Brain microvascular endothelial cell (primary cell): ENCODE measurements at regions not wholly inside any gene's neighbourhood (a gene's known extent, or its start where the extent isn't known, plus 50 kb on each side); places are given as distances from the start of the nearest gene placed in this dataset.
A peak's percentile ranks its signal among the peaks of the same experiment; 100 is the strongest.
"Not testable (repeated sequence)": the region's sequence is repeated elsewhere in the genome, so short reads cannot be mapped to it uniquely, and the experiment has no call there.

Source experiments
- DNase-seq: peaks from one replicate; pipeline ENCODE4 v3.0.0-alpha.2; 2020
- H3K27ac ChIP-seq: fragments of 250-450 bp; sonication (Bioruptor Pico); 2 replicates; pipeline ENCODE4 v1.5.1; 2020; ENCODE audit warnings: mild to moderate bottlenecking, moderate library complexity
- H3K27me3 ChIP-seq: fragments of 250-450 bp; sonication (Bioruptor Pico); replicated peaks from 2 replicates; pipeline ENCODE4 v1.5.1; 2020; ENCODE audit warnings: mild to moderate bottlenecking
- H3K36me3 ChIP-seq: fragments of 250-450 bp; sonication (Bioruptor Pico); replicated peaks from 2 replicates; pipeline ENCODE4 v1.5.1; 2020; ENCODE audit warnings: mild to moderate bottlenecking
- H3K4me3 ChIP-seq: 2 replicates; pipeline ENCODE4 v1.5.1; 2011; ENCODE audit warnings: low read depth, mild to moderate bottlenecking, control low read depth, low read length, moderate library complexity
- CTCF ChIP-seq: IDR thresholded peaks from 2 replicates; pipeline ENCODE4 v1.5.1; 2011; ENCODE audit warnings: low read depth, mild to moderate bottlenecking, moderate library complexity, low read length, control low read depth, inconsistent platforms; ENCODE audit errors: missing control alignments
- in situ Hi-C: cut with HindIII; loops from 2 replicates; pipeline ENCODE4 v1.10.0; 2017; ENCODE audit warnings: low sequenced_read_pairs, low pct_ligation_motif_present

GRCh38 chr10:14422431-14422830 is 91.7 kb upstream of the FRMD4A start:
- H3K36me3 ChIP-seq: no peaks in the 10 kb centered on the region
- no peaks in the 10 kb centered on the region for H3K27me3 ChIP-seq
- TF ChIP-seq CTCF: no peak
- in situ Hi-C loops: no loop called here
- no peak overlapping the region for H3K4me3 ChIP-seq
- no peak overlapping the region for H3K27ac ChIP-seq
- DNase-seq: no peak

DNA sequence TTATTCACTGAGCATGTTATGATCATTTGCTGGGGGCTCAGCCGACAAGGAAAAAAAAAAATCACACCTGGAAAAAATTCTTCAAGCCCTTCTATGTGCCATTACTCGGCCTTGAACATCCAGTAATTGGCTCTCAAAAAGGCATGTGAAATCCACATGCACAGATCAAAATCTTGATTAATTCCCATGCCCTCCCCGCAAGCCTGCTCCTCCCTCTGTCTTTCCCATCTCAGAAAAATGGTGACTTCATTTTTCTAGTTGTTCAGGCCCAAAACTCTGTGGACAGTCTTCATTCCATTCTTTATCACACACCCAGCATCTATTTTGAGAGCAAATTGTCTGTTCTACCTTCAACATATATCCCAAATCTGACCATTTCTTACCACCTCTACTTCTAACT is 91.2 kb upstream of the FRMD4A start:
- H3K4me3 ChIP-seq: no peak overlapping the region
- H3K36me3 ChIP-seq: no peaks in the 10 kb centered on the region
- in situ Hi-C loops: no loop called here
- DNase-seq: no peak
- TF ChIP-seq CTCF: no peak
- H3K27me3 ChIP-seq: no peaks in the 10 kb centered on the region
- H3K27ac ChIP-seq: no peak overlapping the region

DNA sequence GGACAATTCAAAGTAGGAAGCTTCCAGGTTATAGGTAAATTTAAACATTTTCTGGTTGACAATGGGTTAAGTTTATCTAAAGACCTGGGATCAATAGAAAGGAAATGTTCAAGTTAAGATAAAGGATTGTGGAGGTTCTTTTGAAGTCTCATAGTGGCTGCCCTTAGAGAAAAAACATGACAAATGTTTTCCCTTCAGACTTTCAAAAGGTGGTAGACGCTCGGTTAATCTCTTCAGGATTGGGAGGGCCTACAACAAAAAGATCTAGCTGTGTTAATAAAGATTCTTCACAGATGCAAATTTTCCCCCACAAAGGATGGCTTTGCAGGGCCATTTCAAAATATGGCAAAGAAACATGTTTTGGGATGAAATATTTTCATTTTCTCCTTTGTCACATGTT is 86.6 kb upstream of the FRMD4A start:
- H3K27me3 ChIP-seq, H3K36me3 ChIP-seq, H3K27ac ChIP-seq, DNase-seq, H3K4me3 ChIP-seq, in situ Hi-C loops: not testable (repeated sequence)

DNA sequence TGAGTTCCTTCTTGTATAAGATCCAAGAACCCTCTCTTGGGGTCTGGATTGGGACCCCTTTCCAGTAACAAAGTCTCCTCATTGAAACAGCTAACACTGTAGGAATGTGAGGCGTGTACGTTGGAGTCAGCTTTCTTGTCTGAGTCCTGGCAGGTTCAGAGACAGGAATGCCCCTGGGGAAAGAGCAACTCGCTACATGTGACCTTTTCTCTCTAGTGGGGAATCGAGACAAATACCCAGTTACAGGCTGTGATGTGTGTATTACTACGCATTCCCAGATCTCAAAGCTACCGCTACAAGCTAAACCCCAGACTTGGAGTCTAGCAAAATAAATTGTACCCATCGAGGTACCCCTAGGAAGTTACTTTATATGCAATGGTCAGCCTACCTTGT is 85.6 kb upstream of the FRMD4A start:
- H3K27me3 ChIP-seq: no peaks in the 10 kb centered on the region
- H3K4me3 ChIP-seq: no peak overlapping the region
- peak; percentile 56 for DNase-seq
- in situ Hi-C loops: no loop called here
- H3K36me3 ChIP-seq: no peaks in the 10 kb centered on the region
- peak overlapping the region; percentile 68 for H3K27ac ChIP-seq
- TF ChIP-seq CTCF: no peak

DNA sequence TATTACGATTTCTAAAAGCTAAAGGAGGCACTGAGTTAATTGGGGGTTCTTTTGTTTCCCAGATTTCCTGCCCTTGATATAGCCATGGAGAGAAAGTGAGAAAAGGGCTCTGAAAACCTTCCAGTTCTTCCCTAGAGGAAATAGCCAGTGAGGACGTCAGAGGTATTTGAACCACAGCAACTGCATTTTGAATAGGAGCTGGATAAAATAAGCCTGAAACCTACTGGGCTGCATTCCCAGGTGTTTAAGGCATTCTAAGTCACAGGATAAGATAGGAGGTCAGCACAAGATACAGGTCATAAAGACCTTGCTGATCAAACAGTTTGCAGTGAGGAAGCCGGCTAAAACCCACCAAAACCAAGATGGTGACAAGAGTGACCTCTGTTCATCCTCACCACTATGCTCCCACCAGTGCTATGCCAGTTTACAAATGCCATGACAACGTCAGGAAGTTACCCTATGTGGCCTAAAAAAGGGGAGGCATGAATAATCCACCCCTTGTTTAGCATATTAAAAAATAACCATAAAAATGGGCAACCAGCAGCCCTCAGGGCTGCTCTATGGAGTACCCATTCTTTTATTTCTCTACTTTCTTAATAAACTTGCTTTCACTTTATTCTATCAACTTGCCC is 85.1 kb upstream of the FRMD4A start:
- in situ Hi-C loops: no loop called here

GRCh38 chr10:14414901-14415300 is 84.2 kb upstream of the FRMD4A start:
- peak; percentile 90 for DNase-seq
- Histone ChIP-seq H3K36me3 (no peaks in the 10 kb centered on the region), H3K27me3 (no peaks in the 10 kb centered on the region), H3K4me3 (no peak overlapping the region), H3K27ac (peak overlapping the region; percentile 68)
- no peak for TF ChIP-seq CTCF
- in situ Hi-C loops: no loop called here

More for the DNA sequence above, 85.1 kb upstream of the FRMD4A start:
- Histone ChIP-seq H3K27me3 (no peaks in the 10 kb centered on the region), H3K4me3 (no peak overlapping the region), H3K36me3 (no peaks in the 10 kb centered on the region), H3K27ac (peak overlapping the region; percentile 68)
- no peak for DNase-seq
- TF ChIP-seq CTCF: no peak
